ENCODE measurements at regions not wholly inside any gene's neighbourhood (a gene's known extent, or its start where the extent isn't known, plus 50 kb on each side); places are given as distances from the start of the nearest gene placed in this dataset.

- Histone ChIP-seq H4K20me1 (ENCODE audit: insufficient read depth, low read length) (no peaks in the 10 kb centered on the region), H3K4me2 (ENCODE audit: low read length) (no peak overlapping the region), H3K9me3 (ENCODE audit: low read length) (no peaks in the 10 kb centered on the region), H2AFZ (ENCODE audit: low read length) (no peak overlapping the region), H3K4me3 (ENCODE audit: low read depth, low read length, poor library complexity, severe bottlenecking) (no peak overlapping the region), H3K79me2 (ENCODE audit: insufficient read depth, low read depth, low read length) (no peaks in the 10 kb centered on the region), H3K36me3 (ENCODE audit: insufficient read depth, low read length) (no peaks in the 10 kb centered on the region), H3K4me1 (ENCODE audit: insufficient read depth, low read length, poor library complexity, severe bottlenecking) (no peaks in the 10 kb centered on the region), H3K9me2 (ENCODE audit: insufficient read depth, low read length) (no peaks in the 10 kb centered on the region), H3K27ac (ENCODE audit: low read depth, low read length, poor library complexity, severe bottlenecking) (no peak overlapping the region)
- intact Hi-C loops (cut with micrococcal nuclease; ENCODE audit: unreplicated experiment): no loop called here
- no TSS peak for BruUV-seq (replicated peaks)
- POLR2A ChIA-PET: no interaction called here
- DNase-seq (ENCODE audit: low spot score): no peak
- no peak for TF ChIP-seq CTCF (conservative IDR thresholded peaks at IDR 0.05; ENCODE audit: low read length)
- TF ChIP-seq EZH2phosphoT487 (IDR thresholded peaks at IDR 0.05; ENCODE audit: borderline replicate concordance, low read depth, low read length): no peak
- CTCF ChIA-PET (ENCODE audit: unreplicated experiment): no interaction called here
Observed at GRCh38 chr4:58602731-58603359, 1492.7 kb upstream of the IGFBP7 start.

GRCh38 chr4:58602022-58602421, 1491.8 kb upstream of the IGFBP7 start:
- TF ChIP-seq EZH2phosphoT487 (IDR thresholded peaks at IDR 0.05; ENCODE audit: borderline replicate concordance, low read depth, low read length): no peak
- TF ChIP-seq CTCF (conservative IDR thresholded peaks at IDR 0.05; ENCODE audit: low read length): no peak
- Histone ChIP-seq H3K4me3 (ENCODE audit: low read depth, low read length, poor library complexity, severe bottlenecking) (no peak overlapping the region), H3K4me1 (ENCODE audit: insufficient read depth, low read length, poor library complexity, severe bottlenecking) (no peaks in the 10 kb centered on the region), H2AFZ (ENCODE audit: low read length) (no peak overlapping the region), H3K79me2 (ENCODE audit: insufficient read depth, low read depth, low read length) (no peaks in the 10 kb centered on the region), H3K9me2 (ENCODE audit: insufficient read depth, low read length) (no peaks in the 10 kb centered on the region), H3K27ac (ENCODE audit: low read depth, low read length, poor library complexity, severe bottlenecking) (no peak overlapping the region), H3K36me3 (ENCODE audit: insufficient read depth, low read length) (no peaks in the 10 kb centered on the region), H4K20me1 (ENCODE audit: insufficient read depth, low read length) (no peaks in the 10 kb centered on the region), H3K4me2 (ENCODE audit: low read length) (no peak overlapping the region), H3K9me3 (ENCODE audit: low read length) (no peaks in the 10 kb centered on the region)
- intact Hi-C loops (cut with micrococcal nuclease; ENCODE audit: unreplicated experiment): no loop called here
- ChIA-PET POLR2A (no interaction called here), CTCF (ENCODE audit: unreplicated experiment) (no interaction called here)
- BruUV-seq (replicated peaks): no TSS peak
- DNase-seq (ENCODE audit: low spot score): no peak

DNA sequence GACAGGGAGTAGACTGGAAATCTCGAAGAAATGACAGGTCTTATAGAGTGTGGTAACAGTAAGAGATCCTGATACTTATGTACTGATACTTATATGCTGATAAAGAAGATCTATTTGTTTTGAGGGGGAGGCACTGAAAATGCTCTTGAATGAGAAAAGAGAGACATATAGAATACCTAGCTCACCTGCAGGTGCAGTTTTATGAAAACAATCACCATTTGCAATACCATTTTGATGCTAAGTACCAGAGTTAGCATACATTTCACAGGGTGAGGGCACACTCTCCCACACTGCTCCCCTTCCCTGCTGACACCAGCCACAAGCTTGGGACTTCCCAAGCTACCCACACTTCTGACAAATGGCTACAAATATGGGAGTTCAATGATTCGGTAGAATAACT, 1490.1 kb upstream of the IGFBP7 start:
- no peak overlapping the region for H2AFZ ChIP-seq (ENCODE audit: low read length)
- intact Hi-C loops (cut with micrococcal nuclease; ENCODE audit: unreplicated experiment): no loop called here
- H3K9me3 ChIP-seq (ENCODE audit: low read length): no peaks in the 10 kb centered on the region
- no peak for DNase-seq (ENCODE audit: low spot score)
- no peaks in the 10 kb centered on the region for H3K9me2 ChIP-seq (ENCODE audit: insufficient read depth, low read length)
- CTCF ChIA-PET (ENCODE audit: unreplicated experiment): no interaction called here
- H3K4me1 ChIP-seq (ENCODE audit: insufficient read depth, low read length, poor library complexity, severe bottlenecking): no peaks in the 10 kb centered on the region
- TF ChIP-seq CTCF (conservative IDR thresholded peaks at IDR 0.05; ENCODE audit: low read length) (no peak), EZH2phosphoT487 (IDR thresholded peaks at IDR 0.05; ENCODE audit: borderline replicate concordance, low read depth, low read length) (no peak)
- no peak overlapping the region for H3K4me2 ChIP-seq (ENCODE audit: low read length)
- H4K20me1 ChIP-seq (ENCODE audit: insufficient read depth, low read length): no peaks in the 10 kb centered on the region
- no peak overlapping the region for H3K27ac ChIP-seq (ENCODE audit: low read depth, low read length, poor library complexity, severe bottlenecking)
- no peaks in the 10 kb centered on the region for H3K36me3 ChIP-seq (ENCODE audit: insufficient read depth, low read length)
- BruUV-seq (replicated peaks): no TSS peak
- H3K79me2 ChIP-seq (ENCODE audit: insufficient read depth, low read depth, low read length): no peaks in the 10 kb centered on the region
- POLR2A ChIA-PET: no interaction called here
- H3K4me3 ChIP-seq (ENCODE audit: low read depth, low read length, poor library complexity, severe bottlenecking): no peak overlapping the region
